ENCODE measurements at regions not wholly inside any gene's neighbourhood (a gene's known extent, or its start where the extent isn't known, plus 50 kb on each side); places are given as distances from the start of the nearest gene placed in this dataset.

DNA sequence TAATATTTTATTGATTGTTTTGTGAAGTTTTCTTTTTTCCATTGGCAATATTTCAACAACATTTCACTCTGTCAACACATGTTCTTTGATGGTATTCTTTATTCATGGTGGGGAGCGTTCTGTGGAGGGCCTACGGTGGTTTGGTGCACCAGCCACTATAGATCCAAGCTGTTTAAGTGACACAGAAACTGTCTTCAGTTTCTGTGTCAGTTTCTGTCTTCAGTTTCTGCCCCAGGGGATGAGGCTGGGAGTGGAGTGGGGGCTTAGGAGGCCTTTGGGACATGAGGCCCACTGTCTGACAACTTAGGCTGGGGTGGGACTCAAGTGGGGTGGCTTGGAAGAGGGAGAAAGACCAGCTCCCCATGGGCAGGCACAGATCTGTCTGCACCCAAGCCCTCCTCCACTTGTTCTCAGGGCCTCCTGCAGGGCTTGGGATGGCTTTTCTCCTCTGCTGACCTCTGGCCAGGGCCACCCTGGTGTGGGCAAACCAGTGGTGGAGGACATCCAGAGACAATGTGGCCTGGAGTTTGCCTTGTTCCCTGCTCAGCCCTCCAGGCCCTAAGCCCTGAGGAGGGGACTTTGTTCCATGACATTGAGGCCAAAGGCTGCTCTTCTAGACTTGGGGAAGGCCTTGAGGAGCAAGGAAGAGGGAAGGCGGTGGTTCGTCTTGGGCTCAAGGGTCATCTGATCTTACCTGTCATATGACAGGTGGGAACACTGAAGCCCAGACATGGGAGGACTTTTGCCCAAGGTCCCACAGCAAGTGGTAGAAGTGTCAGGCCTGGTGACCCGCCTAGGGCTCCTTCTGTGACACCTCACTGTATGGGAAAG lies 60.3 kb upstream of the SMAD6 start:
- DNase-seq (no peak), ATAC-seq (no peak)
- H3K27ac Mint-ChIP-seq = no peak overlapping the region
- no peaks in the 10 kb centered on the region for H3K27me3 Mint-ChIP-seq (ENCODE audit: low read depth)
- H3K9me3 Mint-ChIP-seq (ENCODE audit: insufficient read depth) = no peaks in the 10 kb centered on the region
- H3K4me3 Mint-ChIP-seq = no peak overlapping the region
- H3K36me3 Mint-ChIP-seq (ENCODE audit: low read depth) = no peaks in the 10 kb centered on the region
- ChIA-PET POLR2A (no interaction called here), CTCF (interaction anchor here (2.2 kb wide), 1 partner anchor 23 kb away, joined by 7 read pairs; no protein-coding TSS in a partner anchor)
- peaks cover 18% of the 10 kb centered on the region for H3K4me1 Mint-ChIP-seq (ENCODE audit: low read depth)

DNA sequence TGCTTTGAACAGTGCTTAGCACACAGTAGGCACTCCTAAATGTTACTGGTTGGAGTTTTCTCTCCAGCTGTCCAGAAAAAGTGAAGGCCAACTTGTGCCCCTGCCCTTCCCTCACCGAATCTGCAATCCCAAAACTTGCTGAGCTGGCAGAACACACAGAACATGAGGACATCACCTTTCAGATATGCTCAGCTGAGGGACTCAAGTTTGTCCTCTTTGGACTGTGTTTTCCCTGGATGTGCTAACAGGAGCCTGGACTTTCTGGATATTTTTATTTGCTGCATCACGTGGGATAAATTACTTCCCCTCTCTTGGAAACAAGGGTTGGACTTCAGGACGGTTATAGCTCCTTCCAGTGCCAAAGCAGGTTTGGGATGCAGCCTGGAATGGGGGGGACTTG lies 59.5 kb upstream of the SMAD6 start:
- no peak overlapping the region for H3K4me3 Mint-ChIP-seq
- H3K27ac Mint-ChIP-seq = no peak overlapping the region
- H3K36me3 Mint-ChIP-seq (ENCODE audit: low read depth) = no peaks in the 10 kb centered on the region
- no peak for DNase-seq
- H3K27me3 Mint-ChIP-seq (ENCODE audit: low read depth) = no peaks in the 10 kb centered on the region
- H3K4me1 Mint-ChIP-seq (ENCODE audit: low read depth) = peaks cover 16% of the 10 kb centered on the region
- ChIA-PET CTCF (interaction anchor here (0.6 kb wide), 1 partner anchor 106 kb away, joined by 3 read pairs; no protein-coding TSS in a partner anchor), POLR2A (no interaction called here)
- ATAC-seq = no peak
- no peaks in the 10 kb centered on the region for H3K9me3 Mint-ChIP-seq (ENCODE audit: insufficient read depth)

DNA sequence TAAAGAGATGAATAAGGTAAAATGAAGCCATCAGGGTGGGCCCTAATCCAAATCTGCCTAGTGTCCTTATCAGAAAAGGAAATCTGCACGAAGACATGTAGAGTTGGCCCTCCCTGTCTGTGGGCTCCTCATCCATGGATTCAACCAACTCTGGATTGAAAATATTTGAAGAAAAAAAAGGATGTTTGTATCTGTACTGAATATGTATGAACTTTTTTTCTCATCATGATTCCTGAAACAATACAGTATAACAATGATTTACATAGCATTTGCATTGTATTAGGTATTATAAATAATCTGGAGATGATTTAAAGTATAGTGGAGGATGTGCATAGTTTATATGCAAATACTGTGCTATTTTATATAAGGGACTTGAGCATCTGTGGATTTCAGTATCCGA lies 59.0 kb upstream of the SMAD6 start:
- no peak for DNase-seq
- Mint-ChIP-seq H3K27me3 (ENCODE audit: low read depth) (no peaks in the 10 kb centered on the region), H3K36me3 (ENCODE audit: low read depth) (no peaks in the 10 kb centered on the region), H3K9me3 (ENCODE audit: insufficient read depth) (no peaks in the 10 kb centered on the region), H3K27ac (no peak overlapping the region), H3K4me1 (ENCODE audit: low read depth) (peaks cover 13% of the 10 kb centered on the region), H3K4me3 (no peak overlapping the region)
- POLR2A ChIA-PET = no interaction called here
- CTCF ChIA-PET = interaction anchor here (0.6 kb wide), 1 partner anchor 106 kb away, joined by 3 read pairs; no protein-coding TSS in a partner anchor
- ATAC-seq = no peak

DNA sequence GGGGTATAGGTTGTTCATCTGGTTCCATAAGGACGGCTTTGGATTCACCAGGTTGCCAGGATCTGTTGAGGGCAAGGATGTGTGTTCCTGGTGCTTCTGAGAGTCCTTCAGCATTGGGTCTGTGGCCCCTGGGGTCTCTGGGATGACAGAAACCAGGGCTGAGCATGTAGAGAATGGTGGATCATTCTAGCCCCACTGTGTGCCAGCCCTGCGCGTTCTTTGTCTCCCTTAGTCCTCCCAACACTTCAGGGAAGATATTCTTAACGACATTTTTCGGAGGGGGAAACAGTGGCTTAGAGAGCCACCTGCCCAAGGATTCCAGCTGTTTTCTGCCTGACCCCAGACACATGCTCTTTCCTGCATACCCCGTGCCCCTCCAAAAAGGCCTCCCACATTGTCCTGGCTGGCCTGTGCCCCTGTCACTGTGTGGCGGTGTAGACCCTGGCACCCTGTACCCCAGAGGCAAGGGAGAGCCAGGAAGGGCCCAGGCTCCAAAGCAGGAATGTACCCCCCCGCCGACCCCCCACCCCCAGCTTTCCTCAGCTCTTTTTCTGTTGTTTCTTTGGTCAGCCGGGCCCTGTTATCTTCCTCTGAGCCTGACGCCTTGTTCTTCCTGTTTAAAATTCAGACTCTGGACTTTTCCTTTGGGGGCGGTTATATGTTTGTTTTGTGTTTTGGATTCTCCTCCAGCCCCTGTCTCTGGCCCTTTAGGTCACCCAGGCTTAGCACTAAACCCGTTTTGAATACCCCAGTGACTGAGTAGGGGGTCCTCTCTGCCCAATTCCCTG lies 57.8 kb upstream of the SMAD6 start:
- Mint-ChIP-seq H3K36me3 (ENCODE audit: low read depth) (no peaks in the 10 kb centered on the region), H3K27ac (no peak overlapping the region), H3K4me3 (no peak overlapping the region), H3K9me3 (ENCODE audit: insufficient read depth) (no peaks in the 10 kb centered on the region), H3K27me3 (ENCODE audit: low read depth) (peaks cover 3% of the 10 kb centered on the region), H3K4me1 (ENCODE audit: low read depth) (peaks cover 3% of the 10 kb centered on the region)
- ATAC-seq (no peak), DNase-seq (no peak)
- CTCF ChIA-PET = no interaction called here
- POLR2A ChIA-PET = no interaction called here

DNA sequence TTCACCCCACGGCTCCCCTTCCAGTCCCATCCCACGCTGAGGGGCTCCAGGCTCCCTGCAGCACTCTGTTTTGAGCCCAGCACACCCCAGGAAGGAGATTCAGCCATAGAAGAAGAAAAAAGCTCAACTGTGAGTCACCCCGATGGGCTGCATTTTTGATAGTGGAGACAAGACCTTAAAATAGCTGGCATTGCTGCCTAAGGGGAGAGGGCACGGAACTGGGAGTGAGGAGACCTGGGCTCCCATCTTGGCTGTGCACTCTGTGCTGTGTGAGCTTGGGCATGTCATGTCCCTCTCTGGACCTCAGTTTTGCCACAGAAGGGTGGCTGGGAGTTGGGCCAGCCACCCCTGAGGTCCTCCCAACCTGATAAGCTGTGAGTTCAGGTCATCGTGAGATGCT lies 57.2 kb upstream of the SMAD6 start:
- H3K36me3 Mint-ChIP-seq (ENCODE audit: low read depth) = no peaks in the 10 kb centered on the region
- H3K9me3 Mint-ChIP-seq (ENCODE audit: insufficient read depth) = no peaks in the 10 kb centered on the region
- POLR2A ChIA-PET = no interaction called here
- peaks cover 3% of the 10 kb centered on the region for H3K27me3 Mint-ChIP-seq (ENCODE audit: low read depth)
- H3K4me1 Mint-ChIP-seq (ENCODE audit: low read depth) = no peaks in the 10 kb centered on the region
- H3K27ac Mint-ChIP-seq = no peak overlapping the region
- DNase-seq (no peak), ATAC-seq (no peak)
- no peak overlapping the region for H3K4me3 Mint-ChIP-seq
- CTCF ChIA-PET = no interaction called here

DNA sequence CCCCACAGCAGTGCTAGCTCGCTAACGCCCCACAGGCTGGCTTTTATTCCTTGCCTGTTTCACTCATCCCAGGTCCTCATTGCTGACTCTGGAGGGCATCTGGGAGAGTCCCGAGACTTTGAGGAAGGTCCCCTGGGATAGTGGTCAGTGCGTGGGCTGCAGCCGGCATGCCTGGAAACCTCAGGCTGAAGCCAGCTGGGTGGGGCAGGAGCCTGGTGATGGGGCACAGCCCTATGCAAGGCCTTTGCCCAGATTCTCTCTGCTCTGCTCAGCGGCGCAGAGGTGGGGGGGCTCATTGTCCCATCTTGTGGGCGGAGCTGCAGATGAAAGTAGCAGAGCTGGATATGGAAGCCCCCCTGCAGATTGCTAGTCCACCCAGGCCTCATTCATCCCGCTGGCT lies 55.7 kb upstream of the SMAD6 start:
- no peak overlapping the region for H3K4me3 Mint-ChIP-seq
- H3K36me3 Mint-ChIP-seq (ENCODE audit: low read depth) = no peaks in the 10 kb centered on the region
- POLR2A ChIA-PET = no interaction called here
- CTCF ChIA-PET = interaction anchor here (1.8 kb wide), 2 partner anchors 27 to 206 kb away, joined by 7 to 9 read pairs; no protein-coding TSS in a partner anchor
- H3K4me1 Mint-ChIP-seq (ENCODE audit: low read depth) = no peaks in the 10 kb centered on the region
- H3K9me3 Mint-ChIP-seq (ENCODE audit: insufficient read depth) = no peaks in the 10 kb centered on the region
- ATAC-seq = no peak
- DNase-seq = no peak
- H3K27me3 Mint-ChIP-seq (ENCODE audit: low read depth) = peaks cover 3% of the 10 kb centered on the region
- H3K27ac Mint-ChIP-seq = no peak overlapping the region

DNA sequence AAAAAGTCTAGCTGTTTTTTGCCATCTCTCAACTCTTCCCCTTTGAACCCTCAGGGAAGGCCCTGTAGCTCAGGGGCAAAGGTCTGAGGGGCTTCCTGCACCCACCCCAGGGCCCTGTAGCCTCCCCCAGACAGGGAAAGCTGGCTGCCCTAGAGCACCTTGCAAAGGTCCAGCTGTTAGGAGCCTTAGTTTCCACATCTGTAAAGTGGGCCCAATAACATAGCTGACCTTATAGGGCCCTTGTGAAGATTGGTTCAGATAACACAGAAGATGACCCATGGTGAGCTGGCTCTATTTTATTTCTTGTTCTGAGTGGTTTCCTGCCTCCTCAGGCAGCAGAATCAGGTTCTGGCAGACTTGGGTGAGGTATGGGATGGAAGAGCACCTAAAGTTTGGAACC lies 55.2 kb upstream of the SMAD6 start:
- Mint-ChIP-seq H3K36me3 (ENCODE audit: low read depth) (no peaks in the 10 kb centered on the region), H3K27ac (no peak overlapping the region), H3K4me3 (no peak overlapping the region), H3K9me3 (ENCODE audit: insufficient read depth) (no peaks in the 10 kb centered on the region), H3K27me3 (ENCODE audit: low read depth) (peaks cover 3% of the 10 kb centered on the region), H3K4me1 (ENCODE audit: low read depth) (no peaks in the 10 kb centered on the region)
- CTCF ChIA-PET = interaction anchor here (1.8 kb wide), 2 partner anchors 28 to 205 kb away, joined by 7 to 9 read pairs; no protein-coding TSS in a partner anchor
- POLR2A ChIA-PET = no interaction called here
- no peak for DNase-seq
- ATAC-seq = no peak

DNA sequence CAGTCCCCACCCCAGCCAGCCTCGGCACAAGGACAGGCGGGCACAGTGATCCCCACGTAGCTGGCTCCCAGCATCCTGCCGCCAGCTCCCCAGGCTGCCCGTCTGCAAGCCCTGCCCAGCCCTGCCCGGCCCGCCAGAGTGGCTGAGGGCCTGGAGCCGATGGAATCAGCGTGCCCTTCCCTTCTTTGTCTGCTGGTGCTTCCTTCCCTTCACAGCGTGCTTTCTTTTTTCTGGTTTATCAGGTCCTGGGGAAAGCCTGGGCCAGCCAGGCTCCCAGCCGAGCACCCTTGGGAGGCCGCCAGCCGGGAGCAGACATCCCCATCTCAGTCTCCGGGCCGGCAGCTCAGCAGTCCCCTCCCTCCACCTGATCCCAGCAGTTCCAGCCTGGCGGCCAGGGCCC lies 54.7 kb upstream of the SMAD6 start:
- Mint-ChIP-seq H3K27me3 (ENCODE audit: low read depth) (peaks cover 3% of the 10 kb centered on the region), H3K9me3 (ENCODE audit: insufficient read depth) (no peaks in the 10 kb centered on the region), H3K4me1 (ENCODE audit: low read depth) (no peaks in the 10 kb centered on the region), H3K36me3 (ENCODE audit: low read depth) (no peaks in the 10 kb centered on the region), H3K27ac (no peak overlapping the region), H3K4me3 (no peak overlapping the region)
- ChIA-PET POLR2A (no interaction called here), CTCF (interaction anchor here (1.8 kb wide), 2 partner anchors 28 to 204 kb away, joined by 7 to 9 read pairs; no protein-coding TSS in a partner anchor)
- no peak for ATAC-seq
- no peak for DNase-seq

DNA sequence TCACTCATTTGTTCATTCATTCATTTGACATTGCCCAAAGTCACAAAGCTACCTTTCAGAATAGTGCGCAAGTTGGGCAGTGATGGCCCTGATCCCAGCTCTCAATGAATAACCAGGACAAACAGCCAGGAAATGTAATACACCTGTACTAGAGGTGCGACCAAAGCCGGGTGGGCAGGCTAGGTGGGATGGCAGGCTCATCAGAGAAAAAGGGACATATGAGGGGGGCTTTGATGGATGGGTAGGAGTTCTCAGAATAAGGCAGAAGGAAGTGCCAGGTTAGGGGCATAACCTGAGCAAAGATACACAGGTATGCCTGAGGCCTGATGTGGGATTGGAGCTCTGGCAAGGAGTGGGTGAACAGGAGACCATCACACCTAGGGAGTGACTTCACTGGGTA lies 53.4 kb upstream of the SMAD6 start:
- H3K27ac Mint-ChIP-seq = no peak overlapping the region

DNA sequence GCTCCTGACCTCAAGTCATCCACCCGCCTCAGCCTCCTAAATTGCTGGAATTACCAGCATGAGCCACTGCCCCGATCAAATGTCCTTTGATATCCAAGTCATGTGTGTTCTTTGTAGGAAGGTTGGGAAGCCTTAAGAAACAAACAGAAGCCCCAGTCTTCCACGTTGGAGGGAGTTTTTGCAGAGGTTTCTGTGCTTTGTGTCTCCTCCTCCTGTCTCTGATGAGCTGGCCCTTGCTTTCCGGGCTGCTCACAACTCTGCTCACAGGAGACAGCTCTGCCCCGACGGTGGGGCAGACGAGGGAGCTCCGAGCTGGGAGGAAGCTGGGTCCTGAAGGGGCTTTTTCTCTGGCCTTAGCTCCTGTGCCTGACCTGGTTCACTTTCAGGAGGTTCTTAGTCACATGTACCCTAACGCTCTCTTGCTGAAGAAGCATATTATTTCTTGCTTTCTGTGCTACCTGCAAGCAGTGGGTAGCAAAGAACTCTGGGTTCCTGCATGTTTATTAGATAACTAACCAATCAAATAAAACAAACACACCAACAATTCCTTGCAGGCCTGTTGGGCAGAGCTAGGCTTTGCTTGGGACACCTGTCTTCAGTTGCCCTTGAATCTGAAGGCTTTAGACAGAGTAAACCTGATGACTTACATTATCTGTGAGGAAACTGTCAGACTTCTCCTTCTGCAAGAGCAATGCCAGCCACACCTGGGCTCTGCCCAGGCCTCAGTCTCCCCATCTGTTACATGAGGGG lies 52.6 kb upstream of the SMAD6 start:
- no peaks in the 10 kb centered on the region for H3K36me3 Mint-ChIP-seq (ENCODE audit: low read depth)
- DNase-seq = no peak
- peaks cover 2% of the 10 kb centered on the region for H3K4me1 Mint-ChIP-seq (ENCODE audit: low read depth)
- ChIA-PET POLR2A (no interaction called here), CTCF (no interaction called here)
- no peak overlapping the region for H3K27ac Mint-ChIP-seq
- no peaks in the 10 kb centered on the region for H3K9me3 Mint-ChIP-seq (ENCODE audit: insufficient read depth)
- H3K27me3 Mint-ChIP-seq (ENCODE audit: low read depth) = peaks cover 7% of the 10 kb centered on the region
- no peak for ATAC-seq
- no peak overlapping the region for H3K4me3 Mint-ChIP-seq

More for the DNA sequence above, 53.4 kb upstream of the SMAD6 start:
- Mint-ChIP-seq H3K9me3 (ENCODE audit: insufficient read depth) (no peaks in the 10 kb centered on the region), H3K36me3 (ENCODE audit: low read depth) (no peaks in the 10 kb centered on the region), H3K4me3 (no peak overlapping the region), H3K27me3 (ENCODE audit: low read depth) (peaks cover 7% of the 10 kb centered on the region), H3K4me1 (ENCODE audit: low read depth) (no peaks in the 10 kb centered on the region)
- ATAC-seq (no peak), DNase-seq (no peak)
- POLR2A ChIA-PET = no interaction called here
- CTCF ChIA-PET = no interaction called here

DNA sequence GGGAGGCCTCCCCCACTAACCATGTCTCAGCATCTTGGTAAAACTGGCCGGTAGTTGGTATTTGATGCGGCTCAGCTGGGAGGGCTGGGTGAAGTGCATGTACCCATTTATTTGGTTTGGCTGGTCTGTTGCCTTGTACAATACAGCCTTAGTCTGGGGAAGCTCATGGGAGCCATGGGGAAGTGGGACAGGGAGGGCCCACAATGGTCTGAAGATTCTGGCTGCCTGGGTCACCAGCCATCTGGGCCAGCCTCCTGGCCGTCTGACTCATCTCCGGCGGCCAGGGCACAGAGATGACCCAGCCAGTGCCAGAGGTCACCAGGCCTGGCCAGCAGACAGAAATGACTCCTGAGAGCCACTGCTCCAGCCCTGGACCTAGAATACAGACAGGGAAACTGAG lies 51.6 kb upstream of the SMAD6 start:
- ChIA-PET POLR2A (no interaction called here), CTCF (no interaction called here)
- H3K27me3 Mint-ChIP-seq (ENCODE audit: low read depth) = peaks cover 7% of the 10 kb centered on the region
- no peak overlapping the region for H3K4me3 Mint-ChIP-seq
- H3K27ac Mint-ChIP-seq = no peak overlapping the region
- H3K4me1 Mint-ChIP-seq (ENCODE audit: low read depth) = peaks cover 4% of the 10 kb centered on the region
- DNase-seq = no peak
- ATAC-seq = no peak
- H3K36me3 Mint-ChIP-seq (ENCODE audit: low read depth) = no peaks in the 10 kb centered on the region
- H3K9me3 Mint-ChIP-seq (ENCODE audit: insufficient read depth) = no peaks in the 10 kb centered on the region

DNA sequence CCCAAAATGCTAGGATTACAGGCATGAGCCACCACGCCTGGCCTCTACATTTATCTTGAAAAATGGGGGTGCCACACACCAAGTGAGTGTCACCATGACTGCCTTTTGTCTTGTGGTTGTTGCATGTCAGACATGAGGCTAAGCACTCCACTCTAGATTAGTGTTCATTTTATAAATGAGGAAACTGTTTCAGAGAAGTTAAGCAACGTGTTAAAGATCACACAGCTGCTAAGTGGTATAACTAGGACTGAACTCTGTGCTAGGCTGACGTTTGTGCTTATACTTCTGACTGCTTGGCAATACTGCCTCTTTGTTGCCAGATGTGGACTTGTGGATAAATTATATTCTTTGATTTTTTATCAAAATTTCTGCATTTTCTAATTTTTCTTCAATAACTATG lies 50.8 kb upstream of the SMAD6 start:
- Mint-ChIP-seq H3K9me3 (ENCODE audit: insufficient read depth) (no peaks in the 10 kb centered on the region), H3K27me3 (ENCODE audit: low read depth) (peaks cover 10% of the 10 kb centered on the region), H3K4me1 (ENCODE audit: low read depth) (peaks cover 10% of the 10 kb centered on the region), H3K36me3 (ENCODE audit: low read depth) (no peaks in the 10 kb centered on the region), H3K4me3 (no peak overlapping the region), H3K27ac (no peak overlapping the region)
- ATAC-seq (no peak), DNase-seq (no peak)
- ChIA-PET POLR2A (no interaction called here), CTCF (no interaction called here)
